Gastroesophageal sphincter (tissue), 4 donors: ENCODE measurements at regions not wholly inside any gene's neighbourhood (a gene's known extent, or its start where the extent isn't known, plus 50 kb on each side); places are given as distances from the start of the nearest gene placed in this dataset.
A peak's percentile ranks its signal among the peaks of the same experiment; 100 is the strongest.
"Not testable (repeated sequence)": the region's sequence is repeated elsewhere in the genome, so short reads cannot be mapped to it uniquely, and the experiment has no call there.

Experiments used
- ATAC-seq: fragments of 150-250 bp; one replicate; pipeline ENCODE4 v1.9.1; 2016; ENCODE audit warnings: mild to moderate bottlenecking, moderate library complexity
- H3K27ac ChIP-seq, 4 donors: fragments of 200-600 bp; sonication (generic) in 3 of 4; 1 replicate in 3 of 4; 2 replicates in 1 of 4; pipeline ENCODE4 v1.5.1; 2016 to 2019
- H3K27me3 ChIP-seq: fragments of 200-600 bp; sonication (generic); one replicate; pipeline ENCODE4 v1.5.1; 2019
- H3K36me3 ChIP-seq, 2 donors: fragments of 200-600 bp; sonication (generic); one replicate each; pipeline ENCODE4 v1.5.1; 2019; ENCODE audit warnings: control low read depth in 1 of 2
- H3K4me1 ChIP-seq, 3 donors: fragments of 200-600 bp; sonication (generic); 1 replicate in 2 of 3; 2 replicates in 1 of 3; pipeline ENCODE4 v1.5.1; 2016 to 2019; ENCODE audit warnings: control low read depth in 2 of 3
- H3K4me3 ChIP-seq, 2 donors: fragments of 200-600 bp; sonication (generic); one replicate each; pipeline ENCODE4 v1.5.1; 2019; ENCODE audit warnings: mild to moderate bottlenecking in 1 of 2, moderate library complexity in 1 of 2
- H3K9me3 ChIP-seq, 3 donors: fragments of 200-600 bp; sonication (generic); one replicate each; pipeline ENCODE4 v1.5.1; 2017 to 2019; ENCODE audit warnings: control low read depth in 2 of 3
- EP300 ChIP-seq: sonication (generic); formaldehyde crosslinking; IDR thresholded peaks from one replicate; pipeline ENCODE4 v1.6.1; 2017; ENCODE audit warnings: antibody characterized with exemption, mild to moderate bottlenecking
- POLR2A ChIP-seq, 2 donors: fragments of 450-650 bp; IDR thresholded peaks; one replicate each; pipeline ENCODE4 v1.6.1; 2017; ENCODE audit warnings: antibody characterized with exemption in 2 of 2, mild to moderate bottlenecking in 2 of 2, moderate library complexity in 1 of 2
- POLR2AphosphoS5 ChIP-seq: sonication (generic); formaldehyde crosslinking; IDR thresholded peaks from one replicate; pipeline ENCODE4 v1.6.1; 2017; ENCODE audit warnings: antibody characterized with exemption
- WGBS, 2 donors: methylation state at CpG; one replicate each; pipeline ENCODE4 v1.1.5; 2018; ENCODE audit warnings: low coverage in 1 of 2; 5-methylcytosine and 5-hydroxymethylcytosine counted together
- TF ChIP-seq, protein P1 (sequence below), 4 experiments: fragments of 200-600 bp in 2 of 4; fragments of 450-650 bp in 2 of 4; sonication (generic) in 1 of 4; IDR thresholded peaks; one replicate each; pipeline ENCODE4 v1.5.1; 2017 to 2019; ENCODE audit warnings: antibody characterized with exemption in 4 of 4, mild to moderate bottlenecking in 2 of 4, moderate library complexity in 2 of 4

DNA sequence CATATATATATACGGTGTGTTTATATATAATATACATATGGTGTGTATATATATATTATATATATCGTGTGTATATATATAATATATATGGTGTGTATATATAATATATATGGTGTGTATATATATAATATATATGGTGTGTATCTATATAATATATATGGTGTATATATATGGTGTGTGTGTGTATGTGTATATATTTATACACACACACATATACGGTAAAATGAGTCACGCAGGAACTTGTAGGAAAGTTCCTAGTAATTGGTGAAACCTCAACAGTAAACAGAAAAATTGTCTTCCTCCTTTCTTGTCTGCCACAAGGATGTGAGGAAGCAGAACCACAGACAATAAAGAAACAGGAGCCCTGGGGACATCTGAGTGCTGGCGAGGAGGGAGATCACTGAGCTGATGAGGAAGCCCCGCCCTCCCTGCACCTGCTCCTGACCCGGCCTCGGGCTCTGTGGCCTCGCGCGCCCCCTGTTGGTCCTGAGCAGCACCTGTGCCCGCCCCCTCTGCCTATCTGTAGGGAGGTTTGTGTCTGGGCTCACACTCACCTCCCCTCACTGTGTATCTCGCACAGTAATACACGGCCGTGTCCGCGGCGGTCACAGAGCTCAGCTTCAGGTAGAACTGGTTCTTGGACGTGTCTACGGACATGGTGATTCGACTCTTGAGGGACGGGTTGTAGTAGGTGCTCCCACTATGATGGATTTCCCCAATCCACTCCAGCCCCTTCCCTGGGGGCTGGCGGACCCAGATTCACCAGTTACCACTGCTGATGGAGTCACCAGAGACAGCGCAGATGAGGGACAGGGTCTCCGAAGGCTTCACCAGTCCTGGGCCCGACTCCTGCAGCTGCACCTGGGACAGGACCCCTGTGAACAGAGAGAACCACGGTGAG, 1079.4 kb downstream of the TMEM121 start:
- Histone ChIP-seq H3K36me3 (no peaks in the 10 kb centered on the region), H3K27ac (no peak overlapping the region), H3K9me3 (no peaks in the 10 kb centered on the region), H3K4me3 (no peak overlapping the region), H3K27me3 (peaks cover 41% of the 10 kb centered on the region), H3K4me1 (no peaks in the 10 kb centered on the region)
- TF ChIP-seq, protein P1, sequence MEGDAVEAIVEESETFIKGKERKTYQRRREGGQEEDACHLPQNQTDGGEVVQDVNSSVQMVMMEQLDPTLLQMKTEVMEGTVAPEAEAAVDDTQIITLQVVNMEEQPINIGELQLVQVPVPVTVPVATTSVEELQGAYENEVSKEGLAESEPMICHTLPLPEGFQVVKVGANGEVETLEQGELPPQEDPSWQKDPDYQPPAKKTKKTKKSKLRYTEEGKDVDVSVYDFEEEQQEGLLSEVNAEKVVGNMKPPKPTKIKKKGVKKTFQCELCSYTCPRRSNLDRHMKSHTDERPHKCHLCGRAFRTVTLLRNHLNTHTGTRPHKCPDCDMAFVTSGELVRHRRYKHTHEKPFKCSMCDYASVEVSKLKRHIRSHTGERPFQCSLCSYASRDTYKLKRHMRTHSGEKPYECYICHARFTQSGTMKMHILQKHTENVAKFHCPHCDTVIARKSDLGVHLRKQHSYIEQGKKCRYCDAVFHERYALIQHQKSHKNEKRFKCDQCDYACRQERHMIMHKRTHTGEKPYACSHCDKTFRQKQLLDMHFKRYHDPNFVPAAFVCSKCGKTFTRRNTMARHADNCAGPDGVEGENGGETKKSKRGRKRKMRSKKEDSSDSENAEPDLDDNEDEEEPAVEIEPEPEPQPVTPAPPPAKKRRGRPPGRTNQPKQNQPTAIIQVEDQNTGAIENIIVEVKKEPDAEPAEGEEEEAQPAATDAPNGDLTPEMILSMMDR (IDR thresholded peaks at IDR 0.05) = no peak
- TF ChIP-seq EP300 = no peak
- no peak for TF ChIP-seq POLR2A (IDR thresholded peaks at IDR 0.05)
- TF ChIP-seq POLR2AphosphoS5 = no peak
- 54 to 78% methylated on average over 5 to 10 of the region's 27 CpGs for WGBS, 2 donors
- no peak for ATAC-seq

DNA sequence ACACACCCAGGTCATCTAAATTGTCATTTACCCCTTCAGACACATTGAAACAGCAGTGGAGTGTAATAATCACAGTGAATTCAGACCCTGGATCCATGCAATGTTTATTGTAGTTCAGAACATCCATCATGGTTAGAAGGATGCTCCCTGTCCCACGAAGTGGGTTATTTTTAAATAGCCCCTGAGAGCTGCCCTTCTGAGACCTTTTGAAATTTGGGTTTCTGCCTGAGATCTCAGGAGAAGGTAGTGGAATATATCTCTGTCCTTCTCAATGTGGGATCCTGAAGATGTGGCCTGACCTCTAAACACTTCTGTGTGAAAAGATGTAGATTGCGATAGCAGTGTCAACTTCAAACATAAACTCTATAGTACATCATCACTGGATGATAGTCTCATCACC, 1080.6 kb downstream of the TMEM121 start:
- Histone ChIP-seq H3K4me1 (no peaks in the 10 kb centered on the region), H3K36me3 (no peaks in the 10 kb centered on the region), H3K27me3 (peaks cover 44% of the 10 kb centered on the region), H3K4me3 (no peak overlapping the region), H3K27ac (no peak overlapping the region), H3K9me3 (no peaks in the 10 kb centered on the region)
- no peak for ATAC-seq
- no peak for TF ChIP-seq POLR2AphosphoS5
- TF ChIP-seq POLR2A (IDR thresholded peaks at IDR 0.05) = no peak
- TF ChIP-seq EP300 = no peak
- TF ChIP-seq, protein P1 (IDR thresholded peaks at IDR 0.05) = no peak
- 29 to 42% methylated on average over 1 to 2 of the region's 2 CpGs for WGBS, 2 donors

DNA sequence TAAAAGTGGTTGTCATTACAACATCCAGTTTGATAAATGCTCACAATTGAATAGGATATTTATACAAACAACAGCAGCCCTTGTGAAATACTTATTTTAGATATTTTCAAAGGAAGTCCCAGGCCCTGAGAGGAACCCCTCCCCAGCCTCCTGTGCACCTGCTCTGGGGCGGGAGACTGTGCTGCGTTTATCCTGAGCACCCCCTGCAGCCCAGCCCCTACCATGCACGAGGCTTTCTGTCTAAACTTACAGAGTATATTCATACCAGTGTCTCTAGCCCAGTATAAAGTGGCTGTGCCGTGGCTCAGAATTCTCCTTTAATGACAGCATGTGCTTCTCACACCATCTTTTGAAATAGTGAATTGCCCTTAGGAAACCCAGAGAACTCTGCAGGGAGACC, 1084.3 kb downstream of the TMEM121 start:
- Histone ChIP-seq H3K27ac (no peak overlapping the region), H3K27me3 (peaks cover 38% of the 10 kb centered on the region), H3K4me3 (no peak overlapping the region), H3K4me1 (no peaks in the 10 kb centered on the region), H3K9me3 (no peaks in the 10 kb centered on the region), H3K36me3 (no peaks in the 10 kb centered on the region)
- no peak for ATAC-seq
- no peak for TF ChIP-seq POLR2A (IDR thresholded peaks at IDR 0.05)
- TF ChIP-seq POLR2AphosphoS5 = no peak
- TF ChIP-seq, protein P1 (IDR thresholded peaks at IDR 0.05) = no peak
- TF ChIP-seq EP300 = no peak
- 60 to 70% methylated on average over 2 of the region's 4 CpGs for WGBS, 2 donors

DNA sequence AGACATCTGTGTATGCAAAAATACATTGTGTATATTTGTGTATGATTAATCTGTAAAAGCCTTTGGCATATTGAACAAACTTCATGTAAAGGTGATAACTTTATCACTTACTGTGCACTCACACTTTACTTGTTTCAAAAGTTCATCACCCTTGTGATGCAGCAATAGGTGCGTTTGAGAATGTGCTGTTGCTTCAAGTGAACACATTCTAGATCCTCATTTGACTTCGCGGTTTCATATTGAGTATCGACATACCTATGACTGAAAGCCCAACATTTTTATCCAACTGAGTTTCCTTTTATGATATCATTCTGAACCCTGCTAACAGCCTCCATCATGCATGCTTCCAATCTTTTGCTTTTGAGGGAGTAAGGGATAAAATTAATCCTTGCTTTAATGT, 1086.9 kb downstream of the TMEM121 start:
- ATAC-seq = no peak
- Histone ChIP-seq H3K9me3 (no peaks in the 10 kb centered on the region), H3K27ac (no peak overlapping the region), H3K4me1 (no peaks in the 10 kb centered on the region), H3K4me3 (no peak overlapping the region), H3K27me3 (peaks cover 27% of the 10 kb centered on the region), H3K36me3 (no peaks in the 10 kb centered on the region)
- WGBS, 2 donors = 43 to 55% methylated on average over 1 to 4 of the region's 4 CpGs
- TF ChIP-seq POLR2AphosphoS5 (no peak), POLR2A (IDR thresholded peaks at IDR 0.05) (no peak)
- TF ChIP-seq, protein P1 (IDR thresholded peaks at IDR 0.05) = no peak

DNA sequence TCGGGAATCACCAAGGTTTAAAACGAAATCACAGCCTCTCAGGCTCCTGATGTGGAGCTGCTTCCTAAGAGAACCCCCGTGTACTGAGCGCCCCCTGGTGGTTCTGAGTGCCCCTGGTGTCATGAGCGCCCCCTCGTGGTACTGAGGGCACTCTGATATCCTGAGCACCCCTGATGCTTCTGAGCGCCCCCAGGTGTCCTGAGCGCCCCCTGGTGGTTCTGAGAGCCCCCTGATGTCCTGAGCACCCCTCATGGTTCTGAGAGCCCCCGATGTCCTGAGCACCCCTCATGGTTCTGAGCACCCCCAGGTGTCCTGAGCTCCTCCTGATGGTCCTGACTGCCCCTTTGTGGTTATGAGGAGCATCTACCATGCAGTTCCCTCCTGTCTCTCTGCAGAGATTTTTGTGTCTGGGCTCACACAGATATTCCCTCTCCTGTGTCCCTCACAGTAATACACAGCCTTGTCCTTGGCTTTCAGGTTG, 1092.1 kb downstream of the TMEM121 start:
- H3K36me3 ChIP-seq, H3K4me1 ChIP-seq, H3K9me3 ChIP-seq, H3K27ac ChIP-seq, ATAC-seq, H3K4me3 ChIP-seq: not testable (repeated sequence)
- H3K27me3 ChIP-seq = peaks cover 36% of the 10 kb centered on the region
- WGBS, 2 donors = 42 to 76% methylated on average over 3 to 6 of the region's 9 CpGs
- TF ChIP-seq, protein P1 (IDR thresholded peaks at IDR 0.05) = peak in 1 of 4 experiments; percentile 34
